IMR-90 (cell line): ENCODE measurements at regions not wholly inside any gene's neighbourhood (a gene's known extent, or its start where the extent isn't known, plus 50 kb on each side); places are given as distances from the start of the nearest gene placed in this dataset.

Experiments
- BHLHE40 ChIP-seq: fragments of 150-350 bp; IDR thresholded peaks from 2 replicates; pipeline ENCODE4 v1.6.1; 2016; ENCODE audit warnings: mild to moderate bottlenecking, low read depth, low read length
- CEBPB ChIP-seq: IDR thresholded peaks from 2 replicates; pipeline ENCODE4 v1.6.1; 2012; ENCODE audit warnings: low read depth, low read length, improper control_type of control experiment
- CHD1 ChIP-seq: IDR thresholded peaks from 2 replicates; pipeline ENCODE4 v1.6.1; 2012; ENCODE audit warnings: low read depth, low read length, improper control_type of control experiment
- CTCF ChIP-seq: conservative IDR thresholded peaks from 2 replicates; pipeline ENCODE4 v1.5.1; 2012; ENCODE audit warnings: mild to moderate bottlenecking, low read depth, low read length, improper control_type of control experiment
- ELK1 ChIP-seq: fragments of 150-350 bp; IDR thresholded peaks from 2 replicates; pipeline ENCODE4 v1.6.1; 2016; ENCODE audit warnings: low read depth, mild to moderate bottlenecking, low read length, moderate library complexity, borderline replicate concordance
- MAFK ChIP-seq: IDR thresholded peaks from 2 replicates; pipeline ENCODE4 v1.6.1; 2012; ENCODE audit warnings: low read depth, low read length, improper control_type of control experiment
- MAZ ChIP-seq: IDR thresholded peaks from 2 replicates; pipeline ENCODE4 v1.6.1; 2012; ENCODE audit warnings: low read depth, mild to moderate bottlenecking, low read length, improper control_type of control experiment, moderate library complexity, borderline replicate concordance
- NFE2L2 ChIP-seq: fragments of 150-350 bp; IDR thresholded peaks from 2 replicates; pipeline ENCODE4 v1.6.1; 2016; ENCODE audit warnings: low read depth, mild to moderate bottlenecking, low read length
- POLR2A ChIP-seq: IDR thresholded peaks from 2 replicates; pipeline ENCODE4 v1.6.1; 2012; ENCODE audit warnings: mild to moderate bottlenecking, low read depth, low read length
- RAD21 ChIP-seq: IDR thresholded peaks from 2 replicates; pipeline ENCODE4 v1.6.1; 2012; ENCODE audit warnings: low read length, improper control_type of control experiment
- RCOR1 ChIP-seq: IDR thresholded peaks from 2 replicates; pipeline ENCODE4 v1.6.1; 2012; ENCODE audit warnings: mild to moderate bottlenecking, low read length, improper control_type of control experiment; ENCODE audit not compliant: insufficient replicate concordance
- RFX5 ChIP-seq: IDR thresholded peaks from 2 replicates; pipeline ENCODE4 v1.8.0; 2012; ENCODE audit warnings: low read depth, mild to moderate bottlenecking, low read length, moderate library complexity
- SMC3 ChIP-seq: fragments of 150-350 bp; IDR thresholded peaks from 2 replicates; pipeline ENCODE4 v1.6.1; 2016; ENCODE audit warnings: low read depth, mild to moderate bottlenecking, antibody characterized with exemption, low read length, moderate library complexity
- TF ChIP-seq, protein P1 (sequence below): fragments of 150-350 bp; IDR thresholded peaks from 2 replicates; pipeline ENCODE4 v1.6.1; 2017; ENCODE audit warnings: mild to moderate bottlenecking, antibody characterized with exemption, low read length, low read depth

- TF ChIP-seq CTCF (no peak), RFX5 (no peak), POLR2A (no peak), CEBPB (no peak), RAD21 (no peak), ELK1 (no peak), SMC3 (no peak), CHD1 (no peak), MAZ (no peak), BHLHE40 (no peak), MAFK (no peak), NFE2L2 (no peak), RCOR1 (no peak)
- TF ChIP-seq, protein P1, sequence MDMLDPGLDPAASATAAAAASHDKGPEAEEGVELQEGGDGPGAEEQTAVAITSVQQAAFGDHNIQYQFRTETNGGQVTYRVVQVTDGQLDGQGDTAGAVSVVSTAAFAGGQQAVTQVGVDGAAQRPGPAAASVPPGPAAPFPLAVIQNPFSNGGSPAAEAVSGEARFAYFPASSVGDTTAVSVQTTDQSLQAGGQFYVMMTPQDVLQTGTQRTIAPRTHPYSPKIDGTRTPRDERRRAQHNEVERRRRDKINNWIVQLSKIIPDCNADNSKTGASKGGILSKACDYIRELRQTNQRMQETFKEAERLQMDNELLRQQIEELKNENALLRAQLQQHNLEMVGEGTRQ: no peak
Measured at GRCh38 chr11:36822829-36823228, 224.8 kb upstream of the RAG2 start.
